ENCODE measurements at regions not wholly inside any gene's neighbourhood (a gene's known extent, or its start where the extent isn't known, plus 50 kb on each side); places are given as distances from the start of the nearest gene placed in this dataset.

GRCh38 chr1:119226321-119226720 lies 85.9 kb upstream of the WARS2 start:
- Histone ChIP-seq H3K27ac (ENCODE audit: low read length) (no peak overlapping the region), H3K4me3 (ENCODE audit: low read depth in 2 of 2, low read length in 2 of 2) (no peak overlapping the region), H3K9me3 (ENCODE audit: control insufficient read depth, insufficient read depth, low read depth, low read length) (no peaks in the 10 kb centered on the region), H3K36me3 (ENCODE audit: control insufficient read depth, insufficient read depth, low read length) (no peaks in the 10 kb centered on the region), H3K27me3 (ENCODE audit: control insufficient read depth, insufficient read depth, low read length) (no peaks in the 10 kb centered on the region), H3K4me1 (ENCODE audit: control insufficient read depth, insufficient read depth, low read length) (no peaks in the 10 kb centered on the region)
- ChIA-PET CTCF (no interaction called here), POLR2A (no interaction called here)
- no peak for DNase-seq (ENCODE audit: low read depth, low spot score)
- TF ChIP-seq POLR2AphosphoS5 (IDR thresholded peaks at IDR 0.05; ENCODE audit: low read depth, low read length), result no peak
- no peak for TF ChIP-seq TCF7L2 (IDR thresholded peaks at IDR 0.05; ENCODE audit: low read depth, low read length)
- no peak for TF ChIP-seq CTCF (IDR thresholded peaks at IDR 0.05)
- no peak for TF ChIP-seq REST (IDR thresholded peaks at IDR 0.05; ENCODE audit: insufficient read depth in 1 of 2, low read depth in 2 of 2, low read length in 1 of 2)
- TF ChIP-seq SIN3A (IDR thresholded peaks at IDR 0.05; ENCODE audit: borderline replicate concordance, insufficient read depth, low read depth, low read length), result no peak
- ATAC-seq, result no peak
- no TSS peak for BruUV-seq (replicated peaks)
- in situ Hi-C loops (cut with HindIII; ENCODE audit: low pct_unique_long_range_greater_than_20kb, low sequenced_read_pairs) (no loop called here), intact Hi-C loops (cut with micrococcal nuclease; ENCODE audit: unreplicated experiment) (no loop called here)

- Histone ChIP-seq H3K9me3 (ENCODE audit: control insufficient read depth, insufficient read depth, low read depth, low read length) (no peaks in the 10 kb centered on the region), H3K27ac (ENCODE audit: low read length) (no peak overlapping the region), H3K27me3 (ENCODE audit: control insufficient read depth, insufficient read depth, low read length) (no peaks in the 10 kb centered on the region), H3K36me3 (ENCODE audit: control insufficient read depth, insufficient read depth, low read length) (no peaks in the 10 kb centered on the region), H3K4me3 (ENCODE audit: low read depth in 2 of 2, low read length in 2 of 2) (no peak overlapping the region), H3K4me1 (ENCODE audit: control insufficient read depth, insufficient read depth, low read length) (no peaks in the 10 kb centered on the region)
- TF ChIP-seq TCF7L2 (IDR thresholded peaks at IDR 0.05; ENCODE audit: low read depth, low read length) (no peak), CTCF (IDR thresholded peaks at IDR 0.05) (no peak), POLR2AphosphoS5 (IDR thresholded peaks at IDR 0.05; ENCODE audit: low read depth, low read length) (no peak), SIN3A (IDR thresholded peaks at IDR 0.05; ENCODE audit: borderline replicate concordance, insufficient read depth, low read depth, low read length) (no peak), REST (IDR thresholded peaks at IDR 0.05; ENCODE audit: insufficient read depth in 1 of 2, low read depth in 2 of 2, low read length in 1 of 2) (no peak)
- POLR2A ChIA-PET, result no interaction called here
- CTCF ChIA-PET, result no interaction called here
- BruUV-seq (replicated peaks), result no TSS peak
- intact Hi-C loops (cut with micrococcal nuclease; ENCODE audit: unreplicated experiment), result no loop called here
- DNase-seq (ENCODE audit: low read depth, low spot score), result no peak
- in situ Hi-C loops (cut with HindIII; ENCODE audit: low pct_unique_long_range_greater_than_20kb, low sequenced_read_pairs), result no loop called here
- ATAC-seq, result no peak
These were observed 86.5 kb upstream of the WARS2 start for GRCh38 chr1:119226913-119227312.

All from Panc1 (cell line).